Endothelial cell of hepatic sinusoid (primary cell): ENCODE measurements at regions not wholly inside any gene's neighbourhood (a gene's known extent, or its start where the extent isn't known, plus 50 kb on each side); places are given as distances from the start of the nearest gene placed in this dataset.
"Not testable (repeated sequence)": the region's sequence is repeated elsewhere in the genome, so short reads cannot be mapped to it uniquely, and the experiment has no call there.

ENCODE experiments used
- in situ Hi-C: cut with HindIII; loops from 2 replicates; pipeline ENCODE4 v1.10.0; 2017; ENCODE audit warnings: low sequenced_read_pairs

DNA sequence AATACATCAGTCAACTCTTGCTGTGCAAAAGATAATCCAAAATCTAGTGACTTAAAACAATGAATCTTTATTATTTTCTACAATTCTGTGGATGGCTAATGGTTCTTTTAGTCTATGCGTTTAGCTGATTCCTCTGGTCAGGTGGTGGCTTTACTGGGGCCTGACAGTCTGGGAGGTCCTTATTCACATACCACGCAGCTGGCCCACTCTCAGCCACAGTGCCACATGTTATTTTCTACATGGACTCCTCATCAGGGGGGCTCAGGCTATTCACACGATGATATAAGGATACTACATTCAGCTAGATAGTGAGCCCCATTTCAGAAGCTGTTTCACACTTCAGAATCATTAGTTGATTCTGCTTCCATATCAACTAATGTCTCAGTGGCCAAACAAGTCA, 287.5 kb upstream of the MGAT4C start:
- in situ Hi-C loops, result no loop called here

DNA sequence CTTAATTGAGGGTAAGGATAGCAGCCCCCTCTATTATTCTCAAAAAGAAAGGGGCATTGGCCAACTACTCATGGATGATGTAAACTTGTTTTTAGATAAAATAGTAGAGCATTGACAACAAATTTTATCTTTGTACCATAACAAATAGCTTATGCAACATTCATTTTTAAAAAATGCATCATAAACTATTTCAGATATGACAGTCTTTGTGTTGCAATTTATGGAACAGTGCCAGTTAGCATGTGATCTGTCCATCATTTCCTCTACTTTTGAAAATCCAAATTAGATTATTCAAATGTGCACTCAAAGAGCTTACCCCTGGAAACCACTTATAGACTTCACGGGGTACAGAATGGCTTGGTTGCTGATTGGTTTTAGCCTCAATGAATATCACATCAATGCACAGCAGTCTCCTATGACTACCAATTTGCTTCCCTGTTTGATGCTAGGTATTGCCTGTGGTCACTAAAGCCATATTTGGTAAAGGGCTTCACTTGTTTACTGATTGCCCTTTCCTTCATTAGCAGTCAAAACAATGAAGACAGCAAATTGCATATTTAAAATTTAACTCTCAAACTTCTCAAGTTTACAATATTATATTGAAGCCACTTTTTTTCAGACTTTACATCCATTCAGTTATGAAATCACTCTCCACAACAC, 274.9 kb upstream of the MGAT4C start:
- in situ Hi-C loops, result no loop called here

DNA sequence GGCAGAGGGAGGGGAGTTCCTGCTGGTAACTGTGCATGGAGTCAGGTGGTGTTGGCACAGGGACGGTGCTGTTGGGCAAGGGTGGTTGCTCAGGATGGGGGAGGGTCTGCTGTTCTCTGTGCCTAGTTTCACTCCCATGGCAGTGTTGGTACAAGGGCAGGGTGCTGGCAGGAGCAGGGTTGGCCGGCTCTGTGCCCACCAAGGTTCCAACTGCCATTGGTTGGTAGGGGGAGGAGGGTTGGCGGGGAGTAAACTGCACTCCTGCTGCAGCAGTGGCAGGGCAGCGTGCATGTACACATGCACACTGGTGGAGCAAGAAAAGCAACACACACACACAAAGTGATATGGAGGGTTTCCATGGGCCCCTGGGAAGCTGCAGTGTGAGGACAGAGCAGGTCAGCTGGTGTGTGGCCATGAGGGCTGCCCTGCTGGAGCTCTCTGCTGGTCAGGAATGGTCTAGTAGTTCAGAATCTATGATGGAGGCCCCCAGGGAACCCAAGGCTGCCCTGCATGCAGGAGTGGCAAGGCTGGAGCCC, 269.9 kb upstream of the MGAT4C start:
- in situ Hi-C loops, result no loop called here

DNA sequence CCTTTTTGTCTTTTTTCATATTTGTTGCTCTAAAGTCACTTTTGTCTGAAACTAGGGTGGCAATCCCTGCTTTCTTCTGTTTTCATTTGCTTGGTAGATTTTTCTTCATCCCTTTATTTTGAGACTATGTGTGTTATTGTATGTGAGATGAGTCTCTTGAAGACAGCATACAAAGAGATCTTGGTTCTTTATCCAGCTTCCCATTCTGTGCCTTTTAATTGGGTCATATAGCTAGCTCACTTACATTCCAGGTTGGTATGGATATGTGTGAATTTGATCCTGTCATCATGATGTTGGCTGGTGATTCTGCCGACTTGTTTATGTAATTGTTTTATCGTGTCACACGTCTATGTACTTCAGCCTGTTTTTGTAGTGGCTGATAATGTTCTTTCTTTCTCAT, 267.7 kb upstream of the MGAT4C start:
- in situ Hi-C loops, result no loop called here

DNA sequence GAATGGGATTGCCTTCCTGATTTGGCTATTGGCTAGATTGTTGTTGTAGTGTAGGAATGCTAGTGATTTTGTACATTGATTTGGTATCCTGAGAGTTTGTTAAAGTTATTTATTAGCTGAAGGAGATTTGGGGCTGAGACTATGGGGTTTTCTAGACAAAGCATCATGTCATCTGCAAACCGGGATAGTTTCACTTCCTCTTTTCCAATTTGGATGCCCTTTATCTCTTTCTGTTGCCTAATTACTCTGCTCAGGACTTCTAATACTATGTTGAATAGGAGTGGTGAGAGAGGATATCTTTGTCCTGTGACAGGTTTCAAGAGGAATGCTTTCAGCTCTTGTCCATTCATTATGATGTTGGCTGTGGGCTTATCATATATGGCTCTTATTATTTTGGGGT, 265.7 kb upstream of the MGAT4C start:
- in situ Hi-C loops, result no loop called here

DNA sequence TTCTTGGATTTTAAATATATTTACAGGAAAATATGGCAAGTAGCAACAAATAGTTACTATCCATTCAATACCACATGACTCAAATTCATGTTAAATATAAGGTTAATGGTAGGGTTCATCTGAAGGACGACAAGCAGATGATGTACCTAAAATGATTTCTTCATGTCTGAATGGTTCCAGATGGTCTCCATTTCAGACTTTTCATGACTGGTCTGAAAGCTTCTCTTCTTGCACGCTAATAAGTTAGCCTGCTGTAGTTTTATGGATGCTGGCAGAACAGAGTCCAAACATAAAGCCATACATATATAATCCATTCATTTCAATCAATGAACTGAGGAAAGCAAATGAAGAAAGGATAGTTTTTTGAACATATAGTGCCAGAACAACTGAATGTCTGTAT, 257.0 kb upstream of the MGAT4C start:
- in situ Hi-C loops, result no loop called here

DNA sequence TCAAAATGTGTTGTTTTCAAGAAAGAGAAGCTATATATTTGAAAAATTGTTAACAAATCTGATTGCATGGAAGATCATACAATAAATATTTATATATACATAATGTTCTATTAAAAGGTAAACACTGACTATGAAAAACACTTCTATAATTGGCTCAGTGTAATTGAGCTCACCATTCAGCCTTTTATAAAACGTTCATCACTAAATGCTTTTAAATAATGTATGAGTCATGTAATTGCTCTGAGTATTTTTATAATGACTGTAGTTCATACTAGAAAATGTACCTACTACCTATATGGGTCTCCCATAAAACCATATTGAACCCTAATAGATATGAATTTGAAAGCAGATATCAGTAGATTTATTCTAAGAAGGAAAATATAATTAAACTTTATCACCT, 240.4 kb upstream of the MGAT4C start:
- in situ Hi-C loops, result no loop called here

DNA sequence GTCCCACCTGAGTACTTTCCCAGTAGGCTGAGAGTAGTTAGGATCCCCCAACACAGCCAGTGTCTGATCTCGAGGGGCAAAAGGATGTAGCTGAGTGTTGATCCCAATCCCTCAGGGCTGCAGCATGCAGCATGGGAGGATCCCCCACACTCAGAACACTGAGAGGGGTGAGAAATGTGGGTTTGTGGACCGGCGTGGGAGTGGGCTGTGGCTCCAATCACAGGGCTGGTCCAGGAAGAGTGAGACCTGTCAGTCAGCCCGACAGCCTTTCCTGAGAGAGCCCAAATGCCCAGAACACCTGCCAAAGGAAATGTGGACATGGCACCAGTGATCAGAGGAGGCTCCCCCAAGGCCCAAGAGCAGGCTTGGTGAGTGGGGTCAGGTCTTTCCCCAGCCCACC, 228.3 kb upstream of the MGAT4C start:
- in situ Hi-C loops, result no loop called here

DNA sequence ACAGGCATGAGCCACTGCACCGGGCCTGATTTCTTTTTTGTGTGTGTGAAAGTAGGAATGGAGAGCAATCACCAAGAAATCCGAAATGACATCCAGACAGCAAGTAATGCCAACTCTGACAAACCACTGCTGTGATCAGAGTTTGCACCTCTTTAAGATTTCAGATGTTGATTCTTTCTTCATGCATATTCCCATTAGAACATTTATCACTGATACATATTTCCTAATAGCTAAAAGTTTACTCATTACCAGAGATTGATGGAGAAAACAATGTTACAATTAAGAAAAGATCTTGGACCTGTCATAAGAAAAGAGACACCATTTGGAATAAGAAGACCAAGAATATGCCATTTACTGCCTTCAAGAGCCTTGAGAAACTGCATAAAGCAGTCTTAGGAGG, 217.0 kb upstream of the MGAT4C start:
- in situ Hi-C loops, result no loop called here

DNA sequence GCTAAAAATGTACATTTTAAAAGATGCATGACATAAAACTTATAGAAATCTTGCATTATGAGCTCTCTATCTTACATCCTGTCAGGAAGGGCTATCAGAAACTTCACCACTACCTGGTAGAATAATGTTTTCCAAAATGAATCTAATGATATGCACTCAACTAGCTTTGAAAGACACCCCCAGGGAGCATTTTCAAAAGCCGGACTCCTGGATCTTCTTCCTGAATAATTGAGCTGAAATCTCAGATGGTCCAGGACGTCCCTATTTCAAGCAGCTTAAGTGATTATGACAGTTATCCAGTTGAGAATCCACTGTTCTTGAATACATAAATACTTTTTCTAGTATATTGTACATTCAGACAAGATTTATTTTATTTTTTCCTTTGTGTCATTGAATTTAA, 200.6 kb upstream of the MGAT4C start:
- in situ Hi-C loops, result no loop called here

DNA sequence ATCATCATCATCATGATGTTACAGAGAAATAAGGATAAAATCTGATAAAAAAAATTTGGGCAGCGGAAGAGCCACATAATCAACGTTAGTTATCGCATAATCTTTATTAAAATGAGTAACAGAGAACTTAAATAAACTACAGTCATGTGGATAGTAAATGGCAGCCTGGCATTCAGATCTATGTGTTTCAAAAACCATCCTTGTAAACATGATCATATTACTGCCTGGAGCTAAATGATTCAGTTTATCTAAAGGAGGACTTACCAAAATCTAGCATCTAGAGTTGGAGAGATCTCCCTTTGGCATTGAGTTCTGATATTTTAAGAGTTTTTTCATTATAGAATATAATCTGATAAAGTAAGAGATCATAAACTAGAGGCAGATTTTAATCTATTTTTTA, 200.1 kb upstream of the MGAT4C start:
- in situ Hi-C loops, result no loop called here

DNA sequence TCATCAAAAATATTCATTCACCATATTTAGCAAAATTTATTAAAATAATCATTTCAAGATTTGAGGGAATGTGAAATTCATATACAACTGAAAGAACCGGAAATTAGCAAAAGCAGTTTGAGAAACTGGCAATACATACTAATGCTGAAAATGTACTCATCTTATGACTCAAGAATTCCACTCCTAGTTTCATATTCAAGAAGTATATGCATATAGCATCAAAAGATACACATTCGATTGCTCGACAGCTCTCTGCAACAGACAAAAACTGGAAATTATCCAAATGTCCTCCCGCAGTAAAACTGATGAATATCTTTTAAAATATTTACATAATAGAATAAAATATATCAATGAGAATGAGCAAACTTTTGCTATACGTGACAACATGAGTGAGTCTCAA, 189.2 kb upstream of the MGAT4C start:
- in situ Hi-C loops, result no loop called here

DNA sequence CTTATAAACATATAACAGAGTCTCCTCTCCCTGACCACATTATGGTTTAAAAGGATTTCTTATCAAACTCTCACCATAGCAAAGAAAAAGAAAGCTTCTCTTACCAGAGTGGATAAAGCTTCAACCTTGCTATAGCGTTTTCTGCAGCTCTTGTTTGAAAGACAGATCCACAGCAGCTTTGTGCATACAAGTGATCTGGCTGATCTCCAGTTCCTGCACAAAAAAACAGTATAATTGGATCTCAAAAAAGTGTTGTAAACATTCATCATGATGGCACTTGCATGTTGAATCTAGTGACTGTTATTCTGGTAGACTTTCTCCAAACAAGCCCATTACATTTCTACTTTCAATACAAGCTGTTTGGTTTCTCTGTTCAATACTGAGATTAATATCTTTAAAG, 178.9 kb upstream of the MGAT4C start:
- in situ Hi-C loops, result loop anchor here (5.0 kb wide), 1 partner anchor 93 kb away; no protein-coding TSS in a partner anchor

DNA sequence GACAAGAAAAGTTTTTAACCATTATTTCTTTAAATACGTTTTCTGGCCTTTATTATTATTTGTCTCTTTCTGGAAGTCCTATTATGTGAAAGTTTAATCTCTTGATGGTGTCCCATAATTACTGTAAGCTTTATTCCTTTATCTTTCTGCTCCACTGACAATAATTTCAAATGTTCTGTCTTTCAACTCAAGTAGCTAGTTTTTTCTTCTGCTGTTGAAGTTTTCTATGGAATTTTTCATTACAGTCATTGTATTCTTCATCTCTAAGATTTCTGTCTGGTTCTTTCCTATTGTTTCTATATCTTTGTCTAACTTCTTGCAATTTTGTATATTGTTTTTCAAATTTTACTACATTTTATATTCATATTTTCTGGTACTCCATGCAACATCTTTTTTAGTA, 173.6 kb upstream of the MGAT4C start:
- in situ Hi-C loops, result no loop called here

DNA sequence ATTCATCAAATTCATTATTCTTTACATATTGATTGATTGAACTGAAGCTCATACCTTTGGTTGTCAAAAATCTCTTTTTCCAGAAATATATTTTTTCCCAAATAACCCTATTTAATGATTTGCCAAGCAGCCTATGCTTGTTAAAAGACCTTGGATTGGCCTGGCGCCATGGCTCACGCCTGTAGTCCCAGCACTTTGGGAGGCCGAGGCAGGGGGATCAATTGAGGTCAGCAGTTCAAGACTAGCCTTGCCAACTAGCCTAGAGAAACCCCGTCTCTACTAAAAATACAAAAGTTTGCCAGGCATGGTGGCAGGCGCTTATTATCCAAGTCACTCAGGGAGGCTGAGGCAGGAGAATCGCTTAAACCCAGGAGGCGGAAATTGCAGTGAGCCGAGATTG, 165.1 kb upstream of the MGAT4C start:
- in situ Hi-C loops, result no loop called here

DNA sequence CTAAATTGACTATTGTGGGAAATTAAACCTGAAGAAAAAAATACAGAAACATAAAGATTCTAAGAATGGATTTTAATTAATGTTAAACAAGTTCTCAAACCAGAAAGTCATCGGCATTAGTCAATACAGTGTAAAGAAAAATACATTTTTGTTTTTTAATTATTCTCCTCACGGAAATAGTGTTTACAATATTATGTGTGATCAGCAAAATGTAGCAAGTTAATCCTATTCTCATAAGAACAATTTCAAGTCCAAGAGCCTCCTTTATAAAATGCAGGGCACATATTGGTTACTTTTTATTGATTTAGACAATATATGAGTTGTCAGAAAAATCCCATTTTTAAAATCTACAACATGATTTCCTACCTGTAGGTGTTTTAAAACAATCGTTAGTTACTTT, 158.0 kb upstream of the MGAT4C start:
- in situ Hi-C loops, result no loop called here

DNA sequence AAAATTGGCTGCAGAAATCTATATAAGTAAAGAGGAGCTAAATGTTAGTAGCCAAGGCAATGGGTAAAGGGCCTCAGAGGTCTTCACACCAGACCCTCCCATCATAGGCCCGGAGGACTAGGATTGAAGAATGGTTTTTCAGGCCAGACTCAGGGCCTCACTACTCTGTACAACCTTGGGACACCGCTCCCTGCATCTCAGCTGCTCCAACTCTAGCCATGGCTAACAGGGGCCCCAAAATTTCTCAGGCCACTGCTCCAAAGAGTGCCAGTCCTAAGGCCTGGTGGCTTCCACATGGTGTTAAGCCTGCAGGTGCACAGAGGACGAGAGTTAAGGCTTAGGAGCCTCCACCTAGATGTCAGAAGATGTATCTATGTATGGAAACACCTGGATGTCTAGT, 155.5 kb upstream of the MGAT4C start:
- in situ Hi-C loops, result no loop called here

DNA sequence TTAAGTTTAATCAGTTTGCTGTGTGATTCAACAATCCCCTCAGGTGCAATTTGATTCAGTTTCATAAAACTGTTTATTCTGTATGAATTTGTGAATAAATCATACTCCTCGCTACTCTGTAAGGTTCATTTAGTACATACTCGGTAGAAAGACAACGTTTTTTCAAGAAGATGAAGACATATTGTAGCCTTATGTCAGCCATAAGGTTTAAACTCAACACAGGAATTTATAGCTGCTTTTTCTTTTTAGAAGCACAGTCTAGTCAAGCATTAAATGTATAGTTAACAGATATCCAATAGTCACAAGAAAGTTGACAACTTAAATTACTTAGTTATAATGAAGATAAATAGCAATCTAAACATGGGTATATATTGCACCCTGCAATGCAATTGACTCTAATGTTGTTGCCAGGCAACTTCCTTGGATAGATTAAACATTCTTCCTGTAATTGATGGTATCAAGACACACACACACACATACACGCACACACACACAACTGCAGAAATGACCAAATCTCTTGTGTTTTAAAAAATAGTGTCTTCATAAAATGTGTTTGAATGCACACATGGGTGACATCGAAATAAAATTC, 151.5 kb upstream of the MGAT4C start:
- in situ Hi-C loops, result no loop called here

DNA sequence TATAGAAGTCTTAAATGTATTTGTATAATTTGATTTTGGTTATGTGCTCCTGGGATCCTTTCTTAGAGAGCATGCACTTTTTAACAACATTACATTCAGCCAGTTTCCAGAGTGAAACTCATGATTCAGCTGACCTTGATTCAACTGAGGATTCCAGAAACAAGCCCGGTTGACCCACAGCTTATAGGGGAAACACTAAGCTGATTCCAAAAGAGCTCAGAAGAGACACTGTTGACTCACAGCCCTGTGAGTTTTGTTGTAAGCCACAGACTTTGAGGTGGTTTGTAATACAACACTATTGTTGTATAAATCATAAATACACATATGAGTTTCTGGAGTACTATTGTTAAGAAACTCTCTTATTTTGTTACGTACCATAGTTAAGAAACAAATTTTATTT, 133.8 kb upstream of the MGAT4C start:
- in situ Hi-C loops, result no loop called here

DNA sequence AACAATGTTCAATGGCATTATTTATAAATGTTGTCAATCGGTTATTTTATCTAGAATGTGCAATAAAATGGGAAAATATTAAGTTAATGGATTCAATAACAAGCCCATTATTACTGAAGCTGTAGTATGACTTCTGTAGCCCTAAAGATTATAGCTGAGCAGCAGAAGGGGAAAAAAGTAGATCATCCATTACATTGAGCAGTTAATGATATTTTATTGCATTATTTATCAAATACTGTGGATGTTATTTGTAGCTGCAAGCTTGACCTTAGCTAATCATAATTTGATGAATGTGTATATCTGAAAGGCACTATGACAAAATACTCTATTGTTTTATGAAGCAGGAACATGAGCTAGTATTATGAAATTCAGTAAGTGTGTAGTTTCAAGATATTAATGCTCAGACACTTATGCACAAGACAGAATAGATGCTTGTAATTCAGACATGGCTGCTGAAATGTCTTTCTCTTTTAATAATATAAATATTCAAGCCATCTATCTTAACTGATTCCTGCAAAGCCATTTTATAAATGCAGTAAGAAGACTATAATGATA, 131.5 kb upstream of the MGAT4C start:
- in situ Hi-C loops, result no loop called here

DNA sequence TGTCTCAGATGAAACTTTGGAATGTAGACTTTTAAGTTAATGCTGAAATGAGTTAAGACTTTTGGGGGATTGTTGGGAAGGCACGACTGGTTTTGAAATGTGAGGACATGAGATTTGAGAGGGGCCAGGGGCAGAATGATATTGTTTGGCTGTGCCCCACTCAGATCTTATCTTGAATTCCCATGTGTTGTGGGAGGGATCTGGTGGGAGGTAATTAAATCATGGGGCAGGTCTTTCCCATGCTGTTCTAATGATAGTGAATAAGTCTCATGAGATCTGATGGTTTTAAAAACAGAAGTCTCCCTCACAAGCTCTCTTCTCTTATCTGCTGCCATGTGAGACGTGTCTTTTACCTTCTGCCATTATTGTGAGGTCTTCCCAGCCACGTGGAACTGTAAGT, 127.6 kb upstream of the MGAT4C start:
- in situ Hi-C loops, result not testable (repeated sequence)

DNA sequence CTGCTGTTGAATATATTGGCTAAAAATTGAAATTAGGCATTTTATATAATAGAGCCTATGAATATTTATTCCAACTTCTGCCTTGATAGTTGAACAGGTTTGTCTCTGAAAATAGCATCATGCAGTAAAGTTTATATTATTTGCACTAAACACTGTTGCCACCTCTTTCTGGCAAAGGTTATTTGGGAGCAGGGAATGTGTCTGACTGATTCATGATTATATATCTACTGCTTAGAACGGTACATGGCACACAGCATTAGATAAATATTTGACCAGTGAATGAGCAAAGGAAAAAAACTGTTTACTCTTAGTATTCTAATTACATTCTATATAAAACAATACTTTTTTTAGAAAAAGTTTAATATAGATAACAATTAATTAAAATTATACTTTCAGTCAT, 123.1 kb upstream of the MGAT4C start:
- in situ Hi-C loops, result no loop called here

DNA sequence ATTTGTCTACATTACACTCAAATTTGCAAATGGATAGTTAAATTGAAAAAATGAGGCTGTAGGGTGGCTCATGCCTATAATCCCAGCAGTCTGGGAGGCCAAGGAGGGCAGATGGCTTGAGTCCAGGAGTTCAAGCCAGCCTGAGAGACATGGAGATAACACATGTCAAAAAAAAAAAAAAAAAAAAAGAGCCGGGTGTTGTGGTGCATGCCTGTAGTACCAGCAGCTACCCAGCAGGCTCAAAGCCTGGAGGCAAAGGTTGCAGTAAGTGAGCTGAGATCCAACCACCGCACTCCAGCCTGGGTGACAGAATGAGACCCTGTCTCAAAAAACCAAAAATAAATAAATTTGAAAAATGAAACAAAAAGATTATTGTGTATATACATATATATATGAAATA, 119.9 kb upstream of the MGAT4C start:
- in situ Hi-C loops, result no loop called here
